Activated T-cell treated with anti-CD3 and anti-CD28 coated beads, Interleukin-2, amount 50 U/mL, for 24 hours (primary cell): ENCODE measurements at regions not wholly inside any gene's neighbourhood (a gene's known extent, or its start where the extent isn't known, plus 50 kb on each side); places are given as distances from the start of the nearest gene placed in this dataset.
A peak's percentile ranks its signal among the peaks of the same experiment; 100 is the strongest.
"Not testable (repeated sequence)": the region's sequence is repeated elsewhere in the genome, so short reads cannot be mapped to it uniquely, and the experiment has no call there.

Experiments used
- DNase-seq: peaks from one replicate; pipeline ENCODE4 v3.0.0-alpha.2; 2020
- H3K27ac Mint-ChIP-seq: 2 replicates; pipeline ENCODE4 v1.8.0; 2020; ENCODE audit warnings: mild to moderate bottlenecking, mixed read lengths
- H3K27me3 Mint-ChIP-seq: 2 replicates; pipeline ENCODE4 v1.8.0; 2020; ENCODE audit warnings: mixed read lengths
- H3K36me3 Mint-ChIP-seq: 2 replicates; pipeline ENCODE4 v1.8.0; 2020; ENCODE audit warnings: low read depth, mixed read lengths
- H3K4me1 Mint-ChIP-seq: 2 replicates; pipeline ENCODE4 v1.8.0; 2020; ENCODE audit warnings: low read depth, mixed read lengths
- H3K4me3 Mint-ChIP-seq: 2 replicates; pipeline ENCODE4 v1.8.0; 2020; ENCODE audit warnings: mild to moderate bottlenecking, moderate library complexity, mixed read lengths
- H3K9me3 Mint-ChIP-seq: 2 replicates; pipeline ENCODE4 v1.8.0; 2020; ENCODE audit warnings: mixed read lengths

GRCh38 chr2:181792906-181793305 lies 98.6 kb upstream of the ITPRID2 start:
- H3K36me3 Mint-ChIP-seq: no peaks in the 10 kb centered on the region
- H3K9me3 Mint-ChIP-seq: peaks cover 4% of the 10 kb centered on the region
- no peak overlapping the region for H3K27ac Mint-ChIP-seq
- peaks cover 34% of the 10 kb centered on the region for H3K4me1 Mint-ChIP-seq
- peaks cover 3% of the 10 kb centered on the region for H3K27me3 Mint-ChIP-seq
- no peak for DNase-seq
- H3K4me3 Mint-ChIP-seq: no peak overlapping the region

GRCh38 chr2:181798022-181798421 lies 93.5 kb upstream of the ITPRID2 start:
- Mint-ChIP-seq H3K27me3 (peaks cover 18% of the 10 kb centered on the region), H3K27ac (no peak overlapping the region), H3K9me3 (peaks cover 6% of the 10 kb centered on the region), H3K4me1 (peaks cover 8% of the 10 kb centered on the region), H3K36me3 (no peaks in the 10 kb centered on the region), H3K4me3 (no peak overlapping the region)
- no peak for DNase-seq

DNA sequence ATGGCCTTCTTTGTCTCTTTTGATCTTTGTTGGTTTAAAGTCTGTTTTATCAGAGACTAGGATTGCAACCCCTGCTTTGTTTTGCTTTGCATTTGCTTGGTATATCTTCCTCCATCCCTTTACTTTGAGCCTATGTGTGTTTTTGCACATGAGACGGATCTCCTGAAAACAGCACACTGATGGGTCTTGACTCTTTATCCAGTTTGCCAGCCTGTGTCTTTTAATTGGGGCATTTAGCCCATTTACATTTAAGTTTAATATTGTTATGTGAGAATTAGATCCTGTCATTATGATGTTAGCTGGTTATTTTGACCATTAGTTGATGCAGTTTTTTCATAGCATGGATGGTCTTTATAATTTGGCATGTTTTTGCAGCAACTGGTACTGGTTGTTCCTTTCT lies 89.2 kb upstream of the ITPRID2 start:
- peaks cover 40% of the 10 kb centered on the region for H3K27me3 Mint-ChIP-seq
- H3K4me3 Mint-ChIP-seq, DNase-seq, H3K4me1 Mint-ChIP-seq, H3K9me3 Mint-ChIP-seq, H3K27ac Mint-ChIP-seq, H3K36me3 Mint-ChIP-seq: not testable (repeated sequence)

GRCh38 chr2:181803903-181804799 lies 87.4 kb upstream of the ITPRID2 start:
- H3K4me3 Mint-ChIP-seq, H3K27ac Mint-ChIP-seq, DNase-seq, H3K36me3 Mint-ChIP-seq, H3K4me1 Mint-ChIP-seq, H3K9me3 Mint-ChIP-seq: not testable (repeated sequence)
- H3K27me3 Mint-ChIP-seq: peaks cover 45% of the 10 kb centered on the region

GRCh38 chr2:181805228-181806038 lies 86.1 kb upstream of the ITPRID2 start:
- Mint-ChIP-seq H3K27ac (no peak overlapping the region), H3K36me3 (no peaks in the 10 kb centered on the region), H3K9me3 (peaks cover 7% of the 10 kb centered on the region), H3K27me3 (peaks cover 43% of the 10 kb centered on the region), H3K4me3 (no peak overlapping the region), H3K4me1 (peaks cover 2% of the 10 kb centered on the region)
- DNase-seq: no peak

GRCh38 chr2:181806039-181806392 lies 85.5 kb upstream of the ITPRID2 start:
- Mint-ChIP-seq H3K36me3 (no peaks in the 10 kb centered on the region), H3K27ac (no peak overlapping the region), H3K27me3 (peaks cover 43% of the 10 kb centered on the region), H3K4me1 (peaks cover 7% of the 10 kb centered on the region), H3K4me3 (no peak overlapping the region), H3K9me3 (peaks cover 7% of the 10 kb centered on the region)
- no peak for DNase-seq

GRCh38 chr2:181807526-181807925 lies 84.0 kb upstream of the ITPRID2 start:
- Mint-ChIP-seq H3K36me3 (no peaks in the 10 kb centered on the region), H3K4me1 (peaks cover 8% of the 10 kb centered on the region), H3K27me3 (peaks cover 34% of the 10 kb centered on the region), H3K27ac (no peak overlapping the region), H3K9me3 (peaks cover 5% of the 10 kb centered on the region), H3K4me3 (no peak overlapping the region)
- DNase-seq: no peak

DNA sequence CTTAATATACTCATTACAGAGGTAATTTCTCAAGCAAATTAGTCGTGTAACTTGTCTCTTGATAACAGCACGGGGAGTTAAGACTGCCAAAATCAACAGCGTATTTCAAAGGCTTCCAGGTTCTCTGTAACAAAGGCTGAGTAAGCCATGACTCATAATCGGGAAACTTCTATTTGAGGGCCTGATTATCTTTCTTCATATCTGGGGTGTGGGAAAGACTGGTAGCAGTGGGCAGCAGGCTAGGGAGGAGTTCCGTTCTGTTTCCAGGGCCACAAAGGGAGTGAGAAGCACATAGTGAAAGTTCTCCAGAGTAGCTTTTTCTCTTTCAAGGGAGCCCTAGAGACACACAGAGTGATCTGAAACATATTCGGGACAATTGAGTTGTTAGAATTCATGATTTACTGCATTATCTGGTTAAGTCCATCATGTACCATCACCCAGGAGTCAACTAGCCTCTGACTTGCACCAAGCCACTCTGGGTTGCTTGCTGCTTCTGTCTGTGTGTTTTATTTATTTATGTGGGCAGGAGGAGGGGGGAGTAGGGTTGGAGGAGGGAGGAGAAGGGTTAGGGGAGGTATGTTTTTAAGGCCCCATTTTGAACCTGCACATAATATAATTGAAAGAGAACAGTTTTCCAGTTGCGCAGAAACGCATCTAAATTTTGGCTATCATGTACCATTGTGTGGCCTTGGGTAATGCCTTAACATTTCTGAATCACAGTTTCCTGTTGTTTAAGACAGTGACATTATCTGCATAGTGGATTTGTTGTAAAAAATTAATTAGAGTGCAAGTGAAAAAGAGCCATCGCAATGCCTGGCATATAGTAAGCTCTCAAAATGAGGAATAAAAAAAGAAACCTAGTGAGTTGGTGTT lies 80.5 kb upstream of the ITPRID2 start:
- Mint-ChIP-seq H3K27ac (peak overlapping the region; percentile 23), H3K27me3 (peaks cover 15% of the 10 kb centered on the region), H3K36me3 (no peaks in the 10 kb centered on the region), H3K4me1 (peaks cover 14% of the 10 kb centered on the region), H3K4me3 (no peak overlapping the region), H3K9me3 (no peaks in the 10 kb centered on the region)
- no peak for DNase-seq

GRCh38 chr2:181812106-181812743 lies 79.3 kb upstream of the ITPRID2 start:
- Mint-ChIP-seq H3K27ac (no peak overlapping the region), H3K36me3 (no peaks in the 10 kb centered on the region), H3K27me3 (peaks cover 8% of the 10 kb centered on the region), H3K4me3 (no peak overlapping the region), H3K9me3 (no peaks in the 10 kb centered on the region), H3K4me1 (peaks cover 14% of the 10 kb centered on the region)
- no peak for DNase-seq

DNA sequence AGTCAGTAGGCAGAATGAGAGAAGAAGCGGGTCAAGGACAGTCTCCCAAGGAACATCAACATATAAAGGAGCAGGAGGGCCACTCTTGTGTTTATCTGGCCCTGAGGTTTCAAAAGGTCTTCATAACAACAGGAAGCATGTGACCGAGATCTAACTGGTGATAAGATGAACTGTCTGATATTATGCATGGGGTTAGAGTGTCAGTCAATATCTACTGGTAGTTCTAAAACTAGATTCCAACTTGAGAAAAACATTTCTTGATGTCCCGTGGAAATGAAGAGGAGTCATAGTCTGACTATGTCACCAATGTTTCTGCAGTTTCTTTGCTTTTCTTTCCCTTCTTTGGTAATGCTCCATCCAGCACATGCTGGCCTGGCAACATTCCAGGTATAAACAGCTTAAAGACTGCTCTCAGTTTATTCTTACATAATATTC lies 77.5 kb upstream of the ITPRID2 start:
- Mint-ChIP-seq H3K4me1 (peaks cover 14% of the 10 kb centered on the region), H3K27me3 (peaks cover 3% of the 10 kb centered on the region), H3K36me3 (no peaks in the 10 kb centered on the region), H3K9me3 (no peaks in the 10 kb centered on the region), H3K27ac (no peak overlapping the region), H3K4me3 (no peak overlapping the region)
- no peak for DNase-seq

GRCh38 chr2:181817509-181817908 lies 74.0 kb upstream of the ITPRID2 start:
- H3K27me3 Mint-ChIP-seq: no peaks in the 10 kb centered on the region

GRCh38 chr2:181818058-181818680 lies 73.4 kb upstream of the ITPRID2 start:
- no peaks in the 10 kb centered on the region for H3K9me3 Mint-ChIP-seq
- peaks cover 8% of the 10 kb centered on the region for H3K4me1 Mint-ChIP-seq
- H3K27me3 Mint-ChIP-seq: no peaks in the 10 kb centered on the region
- DNase-seq: no peak
- H3K27ac Mint-ChIP-seq: no peak overlapping the region
- no peaks in the 10 kb centered on the region for H3K36me3 Mint-ChIP-seq
- no peak overlapping the region for H3K4me3 Mint-ChIP-seq

More at GRCh38 chr2:181817509-181817908, 74.0 kb upstream of the ITPRID2 start:
- no peak for DNase-seq
- Mint-ChIP-seq H3K27ac (no peak overlapping the region), H3K36me3 (no peaks in the 10 kb centered on the region), H3K4me1 (peaks cover 8% of the 10 kb centered on the region), H3K4me3 (no peak overlapping the region), H3K9me3 (no peaks in the 10 kb centered on the region)

- H3K27ac Mint-ChIP-seq: no peak overlapping the region
- H3K4me3 Mint-ChIP-seq: no peak overlapping the region
- no peak for DNase-seq
- H3K27me3 Mint-ChIP-seq: no peaks in the 10 kb centered on the region
- no peaks in the 10 kb centered on the region for H3K9me3 Mint-ChIP-seq
- H3K36me3 Mint-ChIP-seq: no peaks in the 10 kb centered on the region
- peaks cover 4% of the 10 kb centered on the region for H3K4me1 Mint-ChIP-seq
These were observed 72.7 kb upstream of the ITPRID2 start for GRCh38 chr2:181818840-181819239.
